GM13977 (cell line): ENCODE measurements at regions not wholly inside any gene's neighbourhood (a gene's known extent, or its start where the extent isn't known, plus 50 kb on each side); places are given as distances from the start of the nearest gene placed in this dataset.

Source experiments
- DNase-seq: peaks from one replicate; pipeline ENCODE4 v3.0.0; 2012; ENCODE audit warnings: low spot score
- CTCF ChIP-seq: IDR thresholded peaks from 2 replicates; pipeline ENCODE4 v1.5.1; 2012; ENCODE audit warnings: mild to moderate bottlenecking, control low read depth; ENCODE audit not compliant: insufficient read depth; ENCODE audit errors: extremely low read depth, missing control alignments
- in situ Hi-C: fragments of 300-500 bp; cut with MboI; formaldehyde crosslinking; loops from one replicate; pipeline ENCODE4 v1.12.0; 2022; ENCODE audit warnings: low sequenced_read_pairs, low pct_unique_long_range_greater_than_20kb, mixed read lengths, inconsistent platforms; ENCODE audit not compliant: unreplicated experiment

GRCh38 chr10:80946073-80946472, 408.4 kb downstream of the SH2D4B start:
- no peak for DNase-seq
- in situ Hi-C loops, result no loop called here
- no peak for TF ChIP-seq CTCF

GRCh38 chr10:80946957-80947726, 409.4 kb downstream of the SH2D4B start:
- in situ Hi-C loops, result no loop called here
- DNase-seq, result no peak
- no peak for TF ChIP-seq CTCF

DNA sequence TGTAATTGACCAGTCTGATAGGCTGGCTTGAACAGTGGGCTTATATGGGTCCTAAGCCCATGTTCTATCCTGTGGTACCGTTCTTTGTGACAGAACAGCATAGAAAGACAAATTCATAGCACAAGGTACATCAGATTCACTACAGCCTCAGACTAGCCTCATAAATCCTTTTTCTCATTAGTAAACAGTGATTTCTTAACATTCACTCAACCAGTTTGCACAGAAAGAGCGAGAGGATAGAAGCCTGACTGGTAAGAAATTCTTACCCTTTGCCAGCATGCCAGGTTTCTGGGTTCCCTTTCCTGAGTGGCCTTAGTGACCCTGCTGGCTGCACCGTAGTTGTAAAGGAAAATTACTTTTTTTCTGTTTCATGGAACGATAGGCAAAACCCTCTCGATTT, 412.1 kb downstream of the SH2D4B start:
- in situ Hi-C loops, result no loop called here
- TF ChIP-seq CTCF, result no peak
- no peak for DNase-seq

DNA sequence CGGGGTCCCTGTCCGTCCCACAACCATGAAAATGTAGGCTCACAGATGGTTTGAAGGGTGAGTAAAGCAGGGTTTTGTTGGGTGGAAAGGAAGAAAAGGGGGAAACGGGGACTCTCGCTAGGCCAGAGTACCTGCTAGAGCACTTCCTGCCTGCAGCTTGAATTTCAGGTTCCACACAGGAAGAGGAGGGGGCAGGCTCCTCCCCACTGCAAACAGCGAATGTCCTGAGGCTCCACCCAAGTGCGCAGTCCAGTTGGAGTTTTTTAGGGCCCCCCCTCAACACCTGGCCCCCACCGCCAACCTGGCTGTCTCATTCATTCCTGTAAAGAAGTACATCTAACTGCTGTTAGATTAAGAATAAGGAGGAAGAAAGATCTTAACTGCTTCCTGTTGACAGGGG, 414.7 kb downstream of the SH2D4B start:
- DNase-seq, result no peak
- in situ Hi-C loops, result no loop called here
- no peak for TF ChIP-seq CTCF

GRCh38 chr10:80957161-80957560, 419.5 kb downstream of the SH2D4B start:
- no peak for DNase-seq
- no peak for TF ChIP-seq CTCF
- in situ Hi-C loops, result no loop called here

- in situ Hi-C loops, result no loop called here
- DNase-seq, result no peak
- no peak for TF ChIP-seq CTCF
Measured at GRCh38 chr10:80964179-80964578, 426.5 kb downstream of the SH2D4B start.
